ENCODE measurements at regions not wholly inside any gene's neighbourhood (a gene's known extent, or its start where the extent isn't known, plus 50 kb on each side); places are given as distances from the start of the nearest gene placed in this dataset.

DNA sequence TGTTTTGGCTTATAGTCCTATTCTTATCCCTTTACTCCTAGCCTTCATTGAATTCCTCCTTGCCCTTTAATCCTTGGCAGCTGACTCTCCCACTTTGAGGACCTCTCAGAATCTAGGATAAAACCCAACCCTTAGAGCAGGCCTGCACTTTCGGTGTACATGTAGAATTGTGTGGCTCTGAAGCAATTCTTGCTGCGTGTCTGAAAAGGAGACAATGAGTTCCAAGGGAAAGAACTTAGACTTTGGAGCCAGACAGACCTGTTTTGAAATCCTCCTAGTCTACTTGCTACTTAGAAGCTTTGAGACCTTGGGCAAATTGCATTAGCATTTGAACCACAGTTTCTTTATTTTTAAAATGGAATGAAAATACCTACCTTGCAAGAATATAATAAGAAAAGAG is 175.2 kb downstream of the BEND2 start:
- TF ChIP-seq, protein P1, sequence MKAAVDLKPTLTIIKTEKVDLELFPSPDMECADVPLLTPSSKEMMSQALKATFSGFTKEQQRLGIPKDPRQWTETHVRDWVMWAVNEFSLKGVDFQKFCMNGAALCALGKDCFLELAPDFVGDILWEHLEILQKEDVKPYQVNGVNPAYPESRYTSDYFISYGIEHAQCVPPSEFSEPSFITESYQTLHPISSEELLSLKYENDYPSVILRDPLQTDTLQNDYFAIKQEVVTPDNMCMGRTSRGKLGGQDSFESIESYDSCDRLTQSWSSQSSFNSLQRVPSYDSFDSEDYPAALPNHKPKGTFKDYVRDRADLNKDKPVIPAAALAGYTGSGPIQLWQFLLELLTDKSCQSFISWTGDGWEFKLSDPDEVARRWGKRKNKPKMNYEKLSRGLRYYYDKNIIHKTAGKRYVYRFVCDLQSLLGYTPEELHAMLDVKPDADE (CRISPR knock-in tag; IDR thresholded peaks at IDR 0.05) = no peak
- TF ChIP-seq PTBP1 (IDR thresholded peaks at IDR 0.05; ENCODE audit: low read depth, low read length, poor library complexity, severe bottlenecking) (no peak), JUND (CRISPR knock-in tag; IDR thresholded peaks at IDR 0.05) (no peak)
